ENCODE measurements at regions not wholly inside any gene's neighbourhood (a gene's known extent, or its start where the extent isn't known, plus 50 kb on each side); places are given as distances from the start of the nearest gene placed in this dataset.
"Not testable (repeated sequence)": the region's sequence is repeated elsewhere in the genome, so short reads cannot be mapped to it uniquely, and the experiment has no call there.

DNA sequence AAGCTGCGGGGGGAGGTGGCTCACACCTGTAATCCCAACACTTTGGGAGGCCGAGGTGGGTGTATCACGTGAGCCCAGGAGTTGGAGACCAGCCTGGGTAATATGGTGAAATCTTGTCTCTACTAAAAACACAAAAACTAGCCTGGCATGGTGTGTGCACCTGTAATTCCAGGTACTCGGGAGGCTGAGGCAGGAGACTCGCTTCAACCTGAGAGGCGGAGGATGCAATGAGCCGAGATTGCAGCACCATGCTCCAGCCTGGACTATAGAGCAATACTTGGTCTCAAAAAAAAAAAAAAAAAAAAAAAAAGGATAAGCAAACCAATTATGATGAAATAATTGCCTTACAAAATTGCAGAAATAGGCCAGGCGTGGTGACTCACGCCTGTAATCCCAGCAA, 311.4 kb upstream of the ZNF337 start:
- TF ChIP-seq, protein P1, sequence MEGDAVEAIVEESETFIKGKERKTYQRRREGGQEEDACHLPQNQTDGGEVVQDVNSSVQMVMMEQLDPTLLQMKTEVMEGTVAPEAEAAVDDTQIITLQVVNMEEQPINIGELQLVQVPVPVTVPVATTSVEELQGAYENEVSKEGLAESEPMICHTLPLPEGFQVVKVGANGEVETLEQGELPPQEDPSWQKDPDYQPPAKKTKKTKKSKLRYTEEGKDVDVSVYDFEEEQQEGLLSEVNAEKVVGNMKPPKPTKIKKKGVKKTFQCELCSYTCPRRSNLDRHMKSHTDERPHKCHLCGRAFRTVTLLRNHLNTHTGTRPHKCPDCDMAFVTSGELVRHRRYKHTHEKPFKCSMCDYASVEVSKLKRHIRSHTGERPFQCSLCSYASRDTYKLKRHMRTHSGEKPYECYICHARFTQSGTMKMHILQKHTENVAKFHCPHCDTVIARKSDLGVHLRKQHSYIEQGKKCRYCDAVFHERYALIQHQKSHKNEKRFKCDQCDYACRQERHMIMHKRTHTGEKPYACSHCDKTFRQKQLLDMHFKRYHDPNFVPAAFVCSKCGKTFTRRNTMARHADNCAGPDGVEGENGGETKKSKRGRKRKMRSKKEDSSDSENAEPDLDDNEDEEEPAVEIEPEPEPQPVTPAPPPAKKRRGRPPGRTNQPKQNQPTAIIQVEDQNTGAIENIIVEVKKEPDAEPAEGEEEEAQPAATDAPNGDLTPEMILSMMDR (IDR thresholded peaks at IDR 0.05; ENCODE audit: low read depth, low read length, missing input control) = not testable (repeated sequence)
- TF ChIP-seq GABPA (IDR thresholded peaks at IDR 0.05 in 1 of 2, conservative IDR thresholded peaks at IDR 0.05 in 1 of 2); FOXA1 (IDR thresholded peaks at IDR 0.05); RAD21 (IDR thresholded peaks at IDR 0.05): not testable (repeated sequence)
